NCI-H82 treated with DMSO at 0.1 percent for 48 hours (cell line): ENCODE measurements at regions not wholly inside any gene's neighbourhood (a gene's known extent, or its start where the extent isn't known, plus 50 kb on each side); places are given as distances from the start of the nearest gene placed in this dataset.

Source experiments
- DNase-seq: peaks from one replicate; lab custom pipeline; 2025; ENCODE audit not compliant: unreplicated experiment; lab: John Stamatoyannopoulos, UW

DNA sequence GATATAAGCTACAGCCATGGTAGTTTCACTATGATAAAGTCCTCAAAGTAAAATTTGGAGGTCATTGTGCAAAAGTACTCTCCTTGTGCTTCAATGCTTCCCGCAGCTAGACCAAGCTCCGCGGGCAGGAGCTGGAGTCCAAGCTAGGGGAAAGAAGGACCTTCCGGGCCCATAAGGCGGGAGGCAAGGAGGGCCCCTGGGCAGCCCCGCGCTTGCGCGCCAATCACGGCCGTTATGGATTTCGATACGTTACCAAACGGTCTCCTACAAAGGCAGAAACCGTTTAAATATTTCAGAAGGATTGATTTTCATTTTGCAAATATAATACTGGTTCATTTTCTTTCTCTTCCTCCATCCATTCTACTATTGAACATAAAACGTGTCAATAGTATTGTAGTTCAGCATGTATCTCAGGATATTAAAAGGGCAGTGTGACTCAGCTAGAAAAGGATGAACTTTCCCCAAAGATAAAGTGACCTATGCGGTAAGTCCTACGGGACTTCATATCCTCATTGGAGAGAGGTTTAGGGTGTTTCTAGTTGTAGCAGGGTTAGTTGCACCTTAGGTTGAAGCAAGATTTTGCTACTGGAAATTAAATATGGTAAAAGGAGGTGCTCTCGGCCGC lies 128.0 kb downstream of the KIF20B start:
- DNase-seq, result no peak

- no peak for DNase-seq
Observed at GRCh38 chr10:89829887-89830269, 128.5 kb downstream of the KIF20B start.

- no peak for DNase-seq
Observed at GRCh38 chr10:89830624-89831023, 129.2 kb downstream of the KIF20B start.

DNA sequence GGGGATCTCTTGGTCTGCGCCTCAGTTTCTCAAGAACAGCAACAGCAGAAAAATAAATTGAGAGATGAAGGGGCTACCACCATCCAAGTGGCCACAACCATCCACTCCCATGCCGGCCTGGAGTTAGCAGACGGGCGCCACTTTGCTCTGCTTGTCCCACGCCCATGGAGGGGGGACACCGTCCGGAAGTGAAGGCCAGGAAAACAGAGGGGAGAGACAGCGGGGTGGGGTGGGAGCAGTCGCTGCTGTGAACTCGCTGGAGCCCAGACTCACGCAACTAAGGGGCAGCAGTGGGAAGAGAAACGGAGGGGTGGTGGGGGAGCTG lies 135.4 kb downstream of the KIF20B start:
- no peak for DNase-seq

DNA sequence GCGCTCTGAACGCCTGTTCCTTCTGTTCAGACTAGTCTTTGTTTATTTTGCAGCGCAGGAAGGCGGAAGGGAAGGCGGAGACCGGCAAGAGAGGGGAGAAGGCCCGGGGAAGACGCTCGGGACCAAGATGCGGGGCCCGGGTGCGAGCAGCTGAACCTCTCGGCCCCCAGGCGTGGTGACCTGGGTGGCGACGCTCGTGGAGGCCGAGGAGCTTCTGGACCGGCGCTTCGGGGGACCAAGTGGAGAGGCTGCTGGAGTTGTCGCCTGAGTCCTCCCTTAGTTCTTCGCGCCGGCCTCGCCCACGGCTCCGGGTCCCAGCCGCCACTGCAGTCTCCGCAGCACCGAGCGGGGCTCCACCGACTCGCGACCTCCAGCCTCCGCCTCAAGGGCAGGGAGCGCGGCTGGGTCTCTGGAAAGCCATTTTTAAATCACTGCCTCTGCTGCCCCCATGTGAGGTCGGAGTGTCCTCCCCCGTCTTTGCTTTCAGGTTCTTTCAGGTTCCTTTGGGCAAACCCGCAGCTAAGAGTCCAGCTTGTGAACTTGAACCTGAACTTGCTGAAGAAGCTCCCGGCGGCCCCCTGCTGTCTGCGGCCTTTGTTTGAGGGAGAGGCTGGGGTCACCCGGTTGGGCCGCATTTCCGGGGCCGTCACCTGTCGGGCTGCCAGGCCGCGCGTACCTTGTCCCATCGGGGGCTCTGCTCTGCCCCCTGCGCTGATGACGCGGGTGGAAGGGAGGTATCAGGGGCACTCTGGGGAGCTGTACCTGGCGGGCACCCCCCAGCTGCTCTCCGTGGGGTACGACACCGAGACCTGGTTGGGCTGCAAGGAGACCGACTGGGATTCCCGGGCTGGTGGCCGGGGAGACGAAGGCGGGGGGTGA lies 136.0 kb downstream of the KIF20B start:
- DNase-seq, result no peak

DNA sequence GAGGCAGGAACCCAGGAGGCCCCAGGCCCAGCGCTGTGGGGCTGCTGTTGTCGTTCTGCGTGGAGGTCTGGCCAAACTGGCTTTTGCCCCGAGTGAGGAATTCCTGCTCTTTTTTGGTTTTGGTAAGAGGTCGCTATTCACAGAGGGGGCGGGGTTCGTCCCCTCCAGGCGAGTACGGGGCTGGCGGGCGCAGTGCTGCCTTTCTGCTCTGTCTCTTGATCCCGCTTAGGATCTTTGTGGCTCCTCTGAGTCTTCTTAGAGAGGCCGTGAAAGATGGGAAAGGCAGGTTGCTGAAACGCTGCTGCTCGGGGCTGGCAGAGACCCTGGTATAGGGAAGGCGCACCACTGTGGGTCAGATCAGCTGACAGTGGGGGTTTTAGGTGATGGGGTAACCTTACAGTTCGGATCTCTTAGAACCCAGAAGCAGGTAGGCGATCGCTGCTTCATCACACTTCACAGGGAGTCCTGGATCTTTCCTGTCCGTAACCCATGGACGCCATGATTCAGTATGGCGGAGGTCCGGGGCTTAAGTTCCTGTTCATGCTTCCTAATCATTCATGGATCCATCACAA lies 136.7 kb downstream of the KIF20B start:
- no peak for DNase-seq

GRCh38 chr10:89845541-89846280 lies 144.3 kb downstream of the KIF20B start:
- no peak for DNase-seq

DNA sequence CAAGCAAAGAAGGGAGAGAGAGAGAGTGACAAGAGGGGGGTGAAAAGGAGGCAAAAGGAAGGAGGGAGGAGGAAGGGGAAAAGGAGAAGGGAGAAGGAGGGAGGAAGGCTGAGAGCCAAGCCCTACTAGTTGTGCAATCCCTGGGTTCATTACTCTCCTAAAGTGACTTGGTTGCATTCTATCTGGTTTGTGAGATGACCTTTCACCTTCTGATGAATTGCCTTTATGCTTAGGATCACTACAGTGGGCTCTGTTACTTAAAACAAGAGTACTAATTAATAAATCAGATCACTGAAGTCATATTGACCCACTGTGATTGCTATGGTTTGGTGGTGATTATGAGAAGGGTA lies 144.9 kb downstream of the KIF20B start:
- DNase-seq, result no peak

DNA sequence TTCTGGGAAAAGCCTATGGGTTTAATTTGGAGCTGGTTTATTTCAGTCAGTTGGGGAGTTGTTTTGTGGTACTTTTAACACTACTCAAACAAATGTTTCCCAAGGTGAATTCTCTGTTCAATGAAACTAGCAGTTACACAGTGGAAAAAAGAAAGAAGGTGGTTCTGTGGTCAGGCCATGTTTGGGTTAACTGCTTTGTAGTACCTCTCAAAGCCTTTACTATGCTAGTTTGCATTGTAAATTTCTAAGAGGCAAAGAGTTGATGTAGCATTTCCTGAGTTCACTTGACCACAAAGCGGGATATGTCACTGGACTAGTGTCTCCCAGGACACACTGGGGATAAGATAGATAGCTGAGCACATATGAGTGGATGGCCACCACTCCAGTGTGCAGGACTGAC lies 145.4 kb downstream of the KIF20B start:
- no peak for DNase-seq

DNA sequence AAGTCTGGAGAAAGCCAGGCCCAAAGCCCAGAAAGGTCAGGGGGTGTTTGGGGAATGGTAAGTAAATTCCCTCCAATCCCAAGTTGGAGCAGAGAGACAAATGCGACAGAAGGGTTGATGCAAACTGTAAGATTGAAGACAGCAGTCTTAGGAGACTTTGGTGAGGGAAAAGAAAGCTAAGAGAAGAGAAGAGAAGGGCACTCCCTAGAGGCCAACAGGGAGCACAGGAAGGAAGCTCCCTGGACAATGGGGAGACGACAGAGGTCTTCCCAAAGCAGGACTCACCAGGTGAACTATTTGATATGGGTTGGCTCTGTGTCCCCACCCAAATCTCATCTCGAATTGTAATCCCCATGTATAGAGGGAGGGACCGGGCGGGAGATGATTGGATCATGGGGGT lies 151.5 kb downstream of the KIF20B start:
- DNase-seq, result no peak

- peak; percentile 3 for DNase-seq
Observed at GRCh38 chr10:89853781-89854191, 152.4 kb downstream of the KIF20B start.

GRCh38 chr10:89857431-89858042 lies 156.1 kb downstream of the KIF20B start:
- DNase-seq, result no peak

DNA sequence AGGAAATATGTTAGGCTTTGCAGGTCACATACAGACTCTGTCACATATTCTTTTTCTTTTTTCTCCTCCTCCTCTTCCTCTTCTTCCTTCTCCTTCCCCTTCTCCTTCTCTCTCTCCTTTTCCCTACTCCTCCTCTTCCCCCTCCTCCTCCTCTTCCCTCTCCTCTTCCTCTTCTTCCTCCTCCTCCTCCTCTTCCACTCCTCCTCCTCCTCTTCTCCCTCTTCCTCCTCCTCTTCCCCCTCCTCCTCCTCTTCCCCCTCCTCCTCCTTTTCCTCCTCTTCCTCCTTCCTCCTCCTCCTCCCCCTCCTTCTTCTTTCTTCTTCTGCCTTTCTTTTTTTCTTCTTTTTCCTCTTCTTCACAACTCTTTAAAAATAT lies 159.8 kb downstream of the KIF20B start:
- no peak for DNase-seq

DNA sequence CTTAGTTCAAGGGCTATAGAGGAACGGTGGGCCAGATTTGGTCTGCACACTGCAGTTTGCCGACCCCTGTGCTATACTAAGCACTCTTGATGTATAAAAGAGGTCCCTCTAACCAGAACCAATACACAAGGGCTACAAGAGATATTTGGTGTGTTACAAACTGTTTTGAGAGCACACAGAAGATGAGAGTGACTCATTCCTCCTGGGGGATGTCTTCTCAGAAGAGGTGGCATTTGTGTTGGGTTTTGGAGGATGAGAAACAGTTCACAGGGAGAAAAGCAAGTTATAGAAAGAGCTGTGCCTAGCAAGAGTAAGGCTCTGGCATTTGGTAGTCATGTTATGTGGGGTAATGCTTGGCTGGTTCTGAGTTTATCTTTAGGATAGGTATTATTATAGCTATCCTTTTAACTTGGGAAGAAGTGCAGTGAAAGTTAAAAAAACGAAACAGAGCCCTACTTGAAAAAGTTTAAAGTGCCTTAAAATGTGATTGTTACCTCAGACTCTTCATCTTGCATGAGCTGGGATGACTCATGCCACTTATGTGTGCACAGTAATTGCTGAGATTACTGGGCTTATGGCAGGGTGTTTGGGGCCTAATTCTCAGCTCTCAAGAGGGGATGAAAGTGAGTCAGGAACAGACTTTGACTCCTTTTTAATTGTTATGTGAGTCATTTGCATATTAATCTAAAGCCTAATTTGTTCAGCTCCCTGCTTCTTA lies 160.4 kb downstream of the KIF20B start:
- DNase-seq, result peak; percentile 55

GRCh38 chr10:89867964-89868363 lies 166.6 kb downstream of the KIF20B start:
- no peak for DNase-seq

GRCh38 chr10:89869180-89869579 lies 167.8 kb downstream of the KIF20B start:
- DNase-seq, result no peak

DNA sequence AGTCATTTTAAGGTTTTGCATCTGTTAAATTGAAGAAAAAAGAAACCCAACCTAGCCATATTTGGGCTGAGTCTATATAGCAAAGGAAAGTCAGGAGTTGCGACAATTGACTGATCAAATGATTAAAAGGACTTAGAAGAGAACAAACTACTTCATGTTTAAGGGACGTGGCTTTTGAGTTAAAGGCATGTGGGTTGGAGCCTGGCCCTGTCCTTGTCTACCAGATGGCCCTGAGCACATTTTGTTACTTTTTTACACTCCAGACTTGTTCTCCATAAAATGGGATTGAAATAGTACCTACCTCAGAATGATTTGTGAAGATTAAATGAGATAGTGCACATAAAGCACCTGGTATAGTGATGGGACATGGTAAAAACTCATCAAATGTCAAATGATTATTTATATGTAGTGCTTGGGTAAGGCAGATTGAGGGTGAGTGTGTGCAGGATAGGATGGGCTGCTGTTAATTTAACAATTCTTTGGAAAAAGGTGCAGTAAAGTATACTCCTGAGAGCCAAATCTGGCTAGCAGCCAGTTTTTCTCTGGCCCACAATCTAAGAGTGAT lies 168.3 kb downstream of the KIF20B start:
- DNase-seq, result no peak

DNA sequence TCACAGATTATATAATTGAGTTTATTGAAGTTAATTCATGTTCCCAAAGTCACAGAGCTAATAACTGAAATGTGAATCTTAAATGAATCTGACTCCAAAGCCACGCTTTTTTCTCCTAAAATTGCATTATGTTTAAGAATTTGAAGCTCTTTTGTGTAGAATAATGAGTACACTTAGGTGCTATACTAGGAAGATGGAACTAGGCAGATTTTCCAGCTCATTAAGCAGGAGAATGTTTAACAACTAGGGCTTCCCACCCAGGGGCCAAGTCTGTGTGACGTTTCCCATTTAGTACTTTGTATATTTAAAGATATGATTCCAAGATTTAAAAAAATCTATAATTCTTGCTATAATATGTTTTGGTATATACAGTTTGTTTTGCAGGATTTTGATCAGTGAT lies 169.5 kb downstream of the KIF20B start:
- DNase-seq, result no peak

DNA sequence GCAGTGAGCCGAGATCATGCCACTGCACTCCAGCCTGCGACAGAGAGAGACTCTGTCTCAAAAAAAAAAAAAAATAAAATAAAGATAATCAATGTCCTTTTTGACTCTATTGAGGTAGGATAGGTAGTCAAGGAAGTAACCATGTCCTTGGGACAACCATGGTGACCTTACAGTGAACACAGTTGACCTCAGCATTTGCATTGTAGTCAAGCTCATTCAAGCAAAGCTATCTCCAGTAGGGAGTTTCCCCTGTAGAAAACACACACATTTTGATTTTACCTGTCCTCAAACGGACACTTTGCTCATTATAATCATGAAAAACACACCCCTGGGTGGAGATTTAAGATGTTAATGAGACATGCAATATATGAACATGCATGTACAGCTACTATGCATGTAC lies 171.7 kb downstream of the KIF20B start:
- no peak for DNase-seq

DNA sequence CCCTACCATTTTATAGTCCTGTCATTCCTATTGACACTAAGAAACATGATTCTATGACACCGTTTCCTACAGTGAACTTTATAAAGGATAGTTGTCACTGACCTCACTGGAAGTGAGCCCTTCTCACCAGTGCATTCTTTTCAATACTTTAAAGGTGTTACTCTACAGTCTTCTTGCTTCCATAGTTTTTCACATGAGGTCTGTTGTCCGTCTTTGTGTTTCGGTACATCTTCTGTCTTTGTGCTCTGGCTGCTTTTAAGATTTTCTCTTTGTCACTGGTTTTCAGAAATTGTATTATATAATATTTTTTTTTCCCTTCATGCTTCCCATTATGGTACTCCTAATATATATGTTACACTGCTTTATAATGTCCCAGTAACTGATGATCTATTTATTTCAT lies 174.2 kb downstream of the KIF20B start:
- DNase-seq, result no peak

DNA sequence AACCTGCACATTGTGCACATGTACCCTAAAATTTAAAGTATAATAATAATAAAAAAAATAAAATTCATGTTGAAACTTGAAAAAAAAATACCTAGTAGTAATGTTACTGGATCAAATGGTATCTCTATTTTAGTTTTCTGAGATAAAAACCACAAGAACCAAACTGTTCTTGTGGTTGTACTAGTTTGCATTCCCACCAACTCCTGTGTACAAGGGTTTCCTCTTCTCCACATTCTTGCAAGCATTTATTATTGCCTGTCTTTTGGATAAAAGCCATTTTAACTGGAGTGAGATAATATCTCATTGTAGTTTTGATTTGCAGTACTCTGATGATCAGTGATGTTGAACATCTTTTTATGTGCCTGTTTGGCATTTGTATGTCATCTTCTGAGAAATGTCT lies 177.7 kb downstream of the KIF20B start:
- no peak for DNase-seq
